K562 (cell line): ENCODE measurements at regions not wholly inside any gene's neighbourhood (a gene's known extent, or its start where the extent isn't known, plus 50 kb on each side); places are given as distances from the start of the nearest gene placed in this dataset.
"Not testable (repeated sequence)": the region's sequence is repeated elsewhere in the genome, so short reads cannot be mapped to it uniquely, and the experiment has no call there.

Source experiments
- ATAC-seq: fragments of 200-7000 bp; cut with Tn5 transposase; 3 replicates; pipeline ENCODE4 v1.9.1; 2020; ENCODE audit warnings: moderate library complexity
- BruUV-seq: library from RNA; stranded (reverse); fragments of 400-500 nt; replicated peaks from 2 replicates; lab custom pipeline; 2021; lab: Mats Ljungman, UMichigan
- CTCF ChIA-PET: fragments of 300-600 bp; formaldehyde crosslinking; extraction: SDS; loops from one replicate; lab custom pipeline; 2021; ENCODE audit warnings: low intra/inter-chr PET ratio; lab: Yijun Ruan, JAX
- POLR2A ChIA-PET: fragments of 300-600, 350-650 bp; sonication (Branson Sonifier 250); formaldehyde crosslinking; extraction: SDS; loops from one replicate; lab custom pipeline; 2021; ENCODE audit warnings: antibody characterized with exemption, inconsistent platforms; lab: Yijun Ruan, JAX
- DNase-seq, 4 experiments: peaks; one replicate each; pipeline versions ENCODE4 v3.0.0 to v3.0.0-alpha.2; 2011 to 2018; ENCODE audit warnings: low spot score in 3 of 4, mixed read lengths in 3 of 4; ENCODE audit errors: extremely low read depth in 1 of 4
- FAIRE-seq: peaks from 2 replicates; lab custom pipeline; 2011; peaks lifted over from hg19 to GRCh38; lab: Jason Lieb, UNC
- H2AFZ ChIP-seq: 2 replicates; pipeline ENCODE4 v1.6.0; 2011; ENCODE audit warnings: low read depth, low read length, control low read depth, inconsistent platforms
- H3K27ac ChIP-seq: fragments of 200-600 bp; 3 replicates; pipeline ENCODE4 v1.8.0; 2011; ENCODE audit warnings: low read depth, mild to moderate bottlenecking, control low read depth, inconsistent platforms, low read length, moderate library complexity, mixed read lengths; ENCODE audit errors: extremely low read depth
- H3K27me3 ChIP-seq, 2 experiments: fragments of 300-600 bp in 1 of 2; 2 replicates in 1 of 2; 3 replicates in 1 of 2; pipeline versions ENCODE4 v1.6.0 to v1.8.0; 2011; ENCODE audit warnings: inconsistent platforms in 2 of 2, low read length in 2 of 2, mild to moderate bottlenecking in 1 of 2, mixed read lengths in 1 of 2, moderate library complexity in 1 of 2; ENCODE audit not compliant: control insufficient read depth in 2 of 2, insufficient read depth in 2 of 2
- H3K36me3 ChIP-seq: fragments of 300-600 bp; 3 replicates; pipeline ENCODE4 v1.8.0; 2011; ENCODE audit warnings: mild to moderate bottlenecking, low read length, inconsistent platforms; ENCODE audit not compliant: control insufficient read depth, insufficient read depth
- H3K4me1 ChIP-seq, 2 experiments: fragments of 200-600 bp in 1 of 2; replicated peaks in 1 of 2; 2 replicates in 1 of 2; 3 replicates in 1 of 2; pipeline versions ENCODE4 v1.5.1 to v1.8.0; 2011; ENCODE audit warnings: inconsistent platforms in 2 of 2, low read length in 2 of 2, mild to moderate bottlenecking in 1 of 2, mixed read lengths in 1 of 2, moderate library complexity in 1 of 2; ENCODE audit not compliant: control insufficient read depth in 2 of 2, insufficient read depth in 2 of 2
- H3K4me2 ChIP-seq: 2 replicates; pipeline ENCODE4 v1.6.1; 2011; ENCODE audit warnings: low read length, control low read depth, inconsistent platforms, mixed read lengths; ENCODE audit not compliant: insufficient read depth
- H3K4me3 ChIP-seq: fragments of 200-600 bp; sonication (generic), shearing (Covaris generic); 2 replicates; pipeline ENCODE4 v1.5.1; 2016; ENCODE audit warnings: control low read depth, inconsistent platforms
- H3K79me2 ChIP-seq: fragments of 200-600 bp; 3 replicates; pipeline ENCODE4 v1.8.0; 2011; ENCODE audit warnings: low read length, inconsistent platforms; ENCODE audit not compliant: control insufficient read depth, insufficient read depth
- H3K9ac ChIP-seq, 2 experiments: 2 replicates each; pipeline versions ENCODE4 v1.6.0 to v1.6.1; 2011; ENCODE audit warnings: low read depth in 2 of 2, low read length in 2 of 2, control low read depth in 1 of 2, inconsistent platforms in 1 of 2, mild to moderate bottlenecking in 1 of 2, mixed read lengths in 1 of 2; ENCODE audit not compliant: insufficient read depth in 1 of 2
- H3K9me1 ChIP-seq: one replicate; pipeline ENCODE4 v1.6.0; 2011; ENCODE audit warnings: inconsistent platforms, mild to moderate bottlenecking, low read length, moderate library complexity; ENCODE audit not compliant: control insufficient read depth, insufficient read depth
- H3K9me3 ChIP-seq: replicated peaks from 2 replicates; pipeline ENCODE4 v1.5.1; 2011; ENCODE audit warnings: low read depth, low read length, inconsistent platforms; ENCODE audit not compliant: control insufficient read depth, insufficient read depth
- H4K20me1 ChIP-seq: replicated peaks from 2 replicates; pipeline ENCODE4 v1.6.1; 2011; ENCODE audit warnings: low read length, inconsistent platforms, mixed read lengths; ENCODE audit not compliant: control insufficient read depth, insufficient read depth
- EP400 ChIP-seq: fragments of 450-650 bp; IDR thresholded peaks from 2 replicates; pipeline ENCODE4 v1.6.1; 2017; ENCODE audit warnings: antibody characterized with exemption, mild to moderate bottlenecking, moderate library complexity
- L3MBTL2 ChIP-seq: fragments of 450-650 bp; IDR thresholded peaks from 2 replicates; pipeline ENCODE4 v1.6.1; 2016; ENCODE audit warnings: mild to moderate bottlenecking, moderate library complexity
- MAX ChIP-seq: sonication (generic); formaldehyde crosslinking; IDR thresholded peaks from 2 replicates; pipeline ENCODE4 v1.9.0; 2022; ENCODE audit warnings: mild to moderate bottlenecking, missing genetic modification reagents
- NKRF ChIP-seq: fragments of 450-650 bp; IDR thresholded peaks from 2 replicates; pipeline ENCODE4 v1.6.1; 2016; ENCODE audit warnings: borderline replicate concordance
- SAP30 ChIP-seq: fragments of 200-600 bp; sonication (generic); IDR thresholded peaks from 2 replicates; pipeline ENCODE4 v1.6.1; 2012; ENCODE audit warnings: borderline replicate concordance, low read depth, mild to moderate bottlenecking, moderate library complexity, low read length, control low read depth, inconsistent platforms; ENCODE audit not compliant: insufficient read depth, poor library complexity, severe bottlenecking
- WGBS: fragments of 100-300 bp; shearing (Covaris generic); methylation state at CpG from one replicate; pipeline ENCODE4 v1.1.6; 2016; ENCODE audit warnings: low coverage, mixed read lengths; ENCODE audit not compliant: insufficient coverage; ENCODE audit errors: missing lambda C conversion rate; 5-methylcytosine and 5-hydroxymethylcytosine counted together
- in situ Hi-C: fragments of 300-500 bp; cut with MboI; formaldehyde crosslinking; loops from 4 replicates; pipeline ENCODE4 v1.15.0; 2018; ENCODE audit warnings: inconsistent platforms, mixed read lengths
- intact Hi-C: fragments of 100-400 bp; cut with micrococcal nuclease; formaldehyde crosslinking; loops from 2 replicates; pipeline ENCODE4 v1.14.2; 2022
- TF ChIP-seq, protein P1 (sequence below): fragments of 450-650 bp; IDR thresholded peaks from 2 replicates; pipeline ENCODE4 v1.6.1; 2016; ENCODE audit warnings: mild to moderate bottlenecking, moderate library complexity

DNA sequence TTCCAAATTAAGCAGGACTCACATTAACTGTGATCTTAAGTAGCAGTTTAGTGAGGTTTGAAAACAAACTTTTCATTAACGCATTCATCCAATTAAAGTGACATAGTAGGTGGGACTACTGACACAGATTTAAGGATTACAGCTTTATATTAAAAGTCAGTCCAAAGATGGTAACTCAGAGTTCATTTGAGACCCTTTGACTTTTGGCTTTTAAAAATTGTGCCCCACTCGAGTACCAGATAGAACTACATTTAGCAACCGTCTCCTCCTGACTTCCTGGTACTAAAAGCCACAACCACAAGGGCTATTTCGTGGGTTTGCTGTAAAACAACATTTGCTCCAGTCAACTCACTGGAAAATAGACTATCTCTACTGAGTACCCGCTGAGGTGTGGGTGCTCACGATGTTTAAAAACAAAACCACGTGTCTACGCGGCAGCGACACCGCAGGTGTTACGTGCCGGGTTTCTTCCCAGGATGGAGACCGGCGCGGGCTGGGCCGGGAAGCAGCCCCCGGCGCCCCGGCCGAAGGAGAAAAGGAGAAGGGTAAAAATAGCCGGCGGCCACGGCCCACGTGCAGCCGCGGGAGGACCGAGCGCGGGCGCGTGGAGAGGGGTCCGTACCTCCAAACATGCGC is 120.6 kb downstream of the PRR15 start:
- H3K36me3 ChIP-seq, BruUV-seq, H3K9me3 ChIP-seq, H3K4me1 ChIP-seq, H3K27me3 ChIP-seq, intact Hi-C loops, H4K20me1 ChIP-seq, DNase-seq, in situ Hi-C loops, CTCF ChIA-PET, POLR2A ChIA-PET, H3K9me1 ChIP-seq: not testable (repeated sequence)
- peak; percentile 53 for ATAC-seq
- Histone ChIP-seq H3K79me2 (peaks cover 51% of the 10 kb centered on the region), H3K4me2 (peak overlapping the region; percentile 70), H2AFZ (0 out of 2 replicates have a peak overlapping the region, but pooled peaks have one; percentile 51), H3K4me3 (peak overlapping the region; percentile 80), H3K9ac (peak overlapping the region; percentile 80 to 93), H3K27ac (peak overlapping the region; percentile 91; the same call in 1 of the 3 replicates)
- peak; percentile 65 for FAIRE-seq
- WGBS: 0% methylated on average over 19 of the region's 34 CpGs
- TF ChIP-seq MAX (peak; percentile 30), EP400 (peak; percentile 45; the same call in 1 of the 2 replicates), L3MBTL2 (peak; percentile 41; the same call in 1 of the 2 replicates), SAP30 (peak; percentile 29), NKRF (peak; percentile 70; the same call in 1 of the 2 replicates)
- TF ChIP-seq, protein P1, sequence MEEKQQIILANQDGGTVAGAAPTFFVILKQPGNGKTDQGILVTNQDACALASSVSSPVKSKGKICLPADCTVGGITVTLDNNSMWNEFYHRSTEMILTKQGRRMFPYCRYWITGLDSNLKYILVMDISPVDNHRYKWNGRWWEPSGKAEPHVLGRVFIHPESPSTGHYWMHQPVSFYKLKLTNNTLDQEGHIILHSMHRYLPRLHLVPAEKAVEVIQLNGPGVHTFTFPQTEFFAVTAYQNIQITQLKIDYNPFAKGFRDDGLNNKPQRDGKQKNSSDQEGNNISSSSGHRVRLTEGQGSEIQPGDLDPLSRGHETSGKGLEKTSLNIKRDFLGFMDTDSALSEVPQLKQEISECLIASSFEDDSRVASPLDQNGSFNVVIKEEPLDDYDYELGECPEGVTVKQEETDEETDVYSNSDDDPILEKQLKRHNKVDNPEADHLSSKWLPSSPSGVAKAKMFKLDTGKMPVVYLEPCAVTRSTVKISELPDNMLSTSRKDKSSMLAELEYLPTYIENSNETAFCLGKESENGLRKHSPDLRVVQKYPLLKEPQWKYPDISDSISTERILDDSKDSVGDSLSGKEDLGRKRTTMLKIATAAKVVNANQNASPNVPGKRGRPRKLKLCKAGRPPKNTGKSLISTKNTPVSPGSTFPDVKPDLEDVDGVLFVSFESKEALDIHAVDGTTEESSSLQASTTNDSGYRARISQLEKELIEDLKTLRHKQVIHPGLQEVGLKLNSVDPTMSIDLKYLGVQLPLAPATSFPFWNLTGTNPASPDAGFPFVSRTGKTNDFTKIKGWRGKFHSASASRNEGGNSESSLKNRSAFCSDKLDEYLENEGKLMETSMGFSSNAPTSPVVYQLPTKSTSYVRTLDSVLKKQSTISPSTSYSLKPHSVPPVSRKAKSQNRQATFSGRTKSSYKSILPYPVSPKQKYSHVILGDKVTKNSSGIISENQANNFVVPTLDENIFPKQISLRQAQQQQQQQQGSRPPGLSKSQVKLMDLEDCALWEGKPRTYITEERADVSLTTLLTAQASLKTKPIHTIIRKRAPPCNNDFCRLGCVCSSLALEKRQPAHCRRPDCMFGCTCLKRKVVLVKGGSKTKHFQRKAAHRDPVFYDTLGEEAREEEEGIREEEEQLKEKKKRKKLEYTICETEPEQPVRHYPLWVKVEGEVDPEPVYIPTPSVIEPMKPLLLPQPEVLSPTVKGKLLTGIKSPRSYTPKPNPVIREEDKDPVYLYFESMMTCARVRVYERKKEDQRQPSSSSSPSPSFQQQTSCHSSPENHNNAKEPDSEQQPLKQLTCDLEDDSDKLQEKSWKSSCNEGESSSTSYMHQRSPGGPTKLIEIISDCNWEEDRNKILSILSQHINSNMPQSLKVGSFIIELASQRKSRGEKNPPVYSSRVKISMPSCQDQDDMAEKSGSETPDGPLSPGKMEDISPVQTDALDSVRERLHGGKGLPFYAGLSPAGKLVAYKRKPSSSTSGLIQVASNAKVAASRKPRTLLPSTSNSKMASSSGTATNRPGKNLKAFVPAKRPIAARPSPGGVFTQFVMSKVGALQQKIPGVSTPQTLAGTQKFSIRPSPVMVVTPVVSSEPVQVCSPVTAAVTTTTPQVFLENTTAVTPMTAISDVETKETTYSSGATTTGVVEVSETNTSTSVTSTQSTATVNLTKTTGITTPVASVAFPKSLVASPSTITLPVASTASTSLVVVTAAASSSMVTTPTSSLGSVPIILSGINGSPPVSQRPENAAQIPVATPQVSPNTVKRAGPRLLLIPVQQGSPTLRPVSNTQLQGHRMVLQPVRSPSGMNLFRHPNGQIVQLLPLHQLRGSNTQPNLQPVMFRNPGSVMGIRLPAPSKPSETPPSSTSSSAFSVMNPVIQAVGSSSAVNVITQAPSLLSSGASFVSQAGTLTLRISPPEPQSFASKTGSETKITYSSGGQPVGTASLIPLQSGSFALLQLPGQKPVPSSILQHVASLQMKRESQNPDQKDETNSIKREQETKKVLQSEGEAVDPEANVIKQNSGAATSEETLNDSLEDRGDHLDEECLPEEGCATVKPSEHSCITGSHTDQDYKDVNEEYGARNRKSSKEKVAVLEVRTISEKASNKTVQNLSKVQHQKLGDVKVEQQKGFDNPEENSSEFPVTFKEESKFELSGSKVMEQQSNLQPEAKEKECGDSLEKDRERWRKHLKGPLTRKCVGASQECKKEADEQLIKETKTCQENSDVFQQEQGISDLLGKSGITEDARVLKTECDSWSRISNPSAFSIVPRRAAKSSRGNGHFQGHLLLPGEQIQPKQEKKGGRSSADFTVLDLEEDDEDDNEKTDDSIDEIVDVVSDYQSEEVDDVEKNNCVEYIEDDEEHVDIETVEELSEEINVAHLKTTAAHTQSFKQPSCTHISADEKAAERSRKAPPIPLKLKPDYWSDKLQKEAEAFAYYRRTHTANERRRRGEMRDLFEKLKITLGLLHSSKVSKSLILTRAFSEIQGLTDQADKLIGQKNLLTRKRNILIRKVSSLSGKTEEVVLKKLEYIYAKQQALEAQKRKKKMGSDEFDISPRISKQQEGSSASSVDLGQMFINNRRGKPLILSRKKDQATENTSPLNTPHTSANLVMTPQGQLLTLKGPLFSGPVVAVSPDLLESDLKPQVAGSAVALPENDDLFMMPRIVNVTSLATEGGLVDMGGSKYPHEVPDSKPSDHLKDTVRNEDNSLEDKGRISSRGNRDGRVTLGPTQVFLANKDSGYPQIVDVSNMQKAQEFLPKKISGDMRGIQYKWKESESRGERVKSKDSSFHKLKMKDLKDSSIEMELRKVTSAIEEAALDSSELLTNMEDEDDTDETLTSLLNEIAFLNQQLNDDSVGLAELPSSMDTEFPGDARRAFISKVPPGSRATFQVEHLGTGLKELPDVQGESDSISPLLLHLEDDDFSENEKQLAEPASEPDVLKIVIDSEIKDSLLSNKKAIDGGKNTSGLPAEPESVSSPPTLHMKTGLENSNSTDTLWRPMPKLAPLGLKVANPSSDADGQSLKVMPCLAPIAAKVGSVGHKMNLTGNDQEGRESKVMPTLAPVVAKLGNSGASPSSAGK: peak; percentile 40; the same call in 1 of the 2 replicates
